GM10266 (cell line): ENCODE measurements at regions not wholly inside any gene's neighbourhood (a gene's known extent, or its start where the extent isn't known, plus 50 kb on each side); places are given as distances from the start of the nearest gene placed in this dataset.

Experiments used
- DNase-seq: peaks from one replicate; pipeline ENCODE4 v3.0.0; 2012; ENCODE audit errors: extremely low spot score
- CTCF ChIP-seq: IDR thresholded peaks from 2 replicates; pipeline ENCODE4 v1.5.1; 2012; ENCODE audit warnings: mild to moderate bottlenecking, low read depth; ENCODE audit not compliant: control insufficient read depth, insufficient read depth; ENCODE audit errors: missing control alignments

- no peak for DNase-seq
- TF ChIP-seq CTCF = no peak
These were observed 321.3 kb upstream of the SPTLC3 start for GRCh38 chr20:12687476-12687875.

GRCh38 chr20:12695937-12696336, 312.8 kb upstream of the SPTLC3 start:
- TF ChIP-seq CTCF = no peak
- DNase-seq = no peak

GRCh38 chr20:12698817-12699216, 310.0 kb upstream of the SPTLC3 start:
- no peak for DNase-seq
- no peak for TF ChIP-seq CTCF

GRCh38 chr20:12699374-12700228, 309.2 kb upstream of the SPTLC3 start:
- no peak for DNase-seq
- TF ChIP-seq CTCF = no peak

- no peak for DNase-seq
- TF ChIP-seq CTCF = no peak
These were observed 308.1 kb upstream of the SPTLC3 start for GRCh38 chr20:12700701-12701100.

- no peak for DNase-seq
- no peak for TF ChIP-seq CTCF
These were observed 306.5 kb upstream of the SPTLC3 start for GRCh38 chr20:12702312-12702711.

- no peak for TF ChIP-seq CTCF
- DNase-seq = no peak
These were observed 293.4 kb upstream of the SPTLC3 start for GRCh38 chr20:12715371-12715770.
